Astrocyte of the cerebellum (primary cell): ENCODE measurements at regions not wholly inside any gene's neighbourhood (a gene's known extent, or its start where the extent isn't known, plus 50 kb on each side); places are given as distances from the start of the nearest gene placed in this dataset.

Source experiments
- DNase-seq: peaks from one replicate; pipeline ENCODE4 v3.0.0-alpha.2; 2011; ENCODE audit warnings: low read depth
- H3K4me3 ChIP-seq: 2 replicates; pipeline ENCODE4 v1.5.1; 2011; ENCODE audit warnings: mild to moderate bottlenecking, low read depth, low read length, moderate library complexity
- in situ Hi-C: cut with HindIII; loops from 2 replicates; pipeline ENCODE4 v1.10.0; 2017; ENCODE audit warnings: low sequenced_read_pairs
- TF ChIP-seq, protein P1 (sequence below): IDR thresholded peaks from 2 replicates; pipeline ENCODE4 v1.5.1; 2012; ENCODE audit warnings: low read length, low read depth, moderate library complexity, mild to moderate bottlenecking; ENCODE audit errors: missing control alignments

DNA sequence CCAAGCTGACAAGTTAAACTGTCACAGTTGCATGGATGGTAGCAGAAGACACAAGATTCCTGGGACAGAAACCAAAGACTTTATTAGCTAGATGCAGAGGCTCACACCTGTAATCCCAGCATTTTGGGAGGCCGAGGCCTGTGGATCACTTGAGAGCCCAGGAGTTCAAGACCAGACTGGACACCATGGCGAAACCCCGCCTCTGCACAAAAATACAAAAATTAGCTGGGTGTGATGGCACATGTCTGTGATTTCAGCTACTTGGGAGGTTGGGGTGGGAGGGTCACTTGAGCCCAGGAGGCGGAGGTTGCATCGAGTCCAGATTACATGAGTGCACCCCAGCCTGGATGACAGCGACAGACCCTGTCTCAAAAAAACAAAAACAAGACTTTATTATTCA is 346.6 kb downstream of the IRS2 start:
- in situ Hi-C loops: no loop called here
- TF ChIP-seq, protein P1, sequence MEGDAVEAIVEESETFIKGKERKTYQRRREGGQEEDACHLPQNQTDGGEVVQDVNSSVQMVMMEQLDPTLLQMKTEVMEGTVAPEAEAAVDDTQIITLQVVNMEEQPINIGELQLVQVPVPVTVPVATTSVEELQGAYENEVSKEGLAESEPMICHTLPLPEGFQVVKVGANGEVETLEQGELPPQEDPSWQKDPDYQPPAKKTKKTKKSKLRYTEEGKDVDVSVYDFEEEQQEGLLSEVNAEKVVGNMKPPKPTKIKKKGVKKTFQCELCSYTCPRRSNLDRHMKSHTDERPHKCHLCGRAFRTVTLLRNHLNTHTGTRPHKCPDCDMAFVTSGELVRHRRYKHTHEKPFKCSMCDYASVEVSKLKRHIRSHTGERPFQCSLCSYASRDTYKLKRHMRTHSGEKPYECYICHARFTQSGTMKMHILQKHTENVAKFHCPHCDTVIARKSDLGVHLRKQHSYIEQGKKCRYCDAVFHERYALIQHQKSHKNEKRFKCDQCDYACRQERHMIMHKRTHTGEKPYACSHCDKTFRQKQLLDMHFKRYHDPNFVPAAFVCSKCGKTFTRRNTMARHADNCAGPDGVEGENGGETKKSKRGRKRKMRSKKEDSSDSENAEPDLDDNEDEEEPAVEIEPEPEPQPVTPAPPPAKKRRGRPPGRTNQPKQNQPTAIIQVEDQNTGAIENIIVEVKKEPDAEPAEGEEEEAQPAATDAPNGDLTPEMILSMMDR: no peak

DNA sequence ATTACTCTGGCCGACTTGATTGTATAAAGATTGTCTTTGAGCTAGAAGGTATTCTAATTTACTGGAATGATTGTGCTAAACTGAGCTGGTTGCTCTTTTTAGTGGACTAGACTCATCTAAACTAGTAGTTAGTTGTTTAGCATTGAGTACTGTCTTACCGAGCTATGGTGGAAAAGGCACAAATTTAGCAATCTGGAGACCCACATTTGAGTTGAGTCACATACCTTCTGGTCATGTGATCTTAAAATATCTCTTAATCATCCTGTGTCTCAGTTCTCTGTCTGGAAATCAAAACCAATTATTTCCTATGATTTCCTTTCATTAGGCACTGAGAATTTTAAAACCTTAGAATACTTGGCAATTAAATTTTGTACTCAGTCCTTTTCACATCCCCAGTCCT is 349.5 kb downstream of the IRS2 start:
- no peak overlapping the region for H3K4me3 ChIP-seq
- TF ChIP-seq, protein P1: no peak
- in situ Hi-C loops: no loop called here
- no peak for DNase-seq

More for the DNA sequence above, 346.6 kb downstream of the IRS2 start:
- no peak overlapping the region for H3K4me3 ChIP-seq
- DNase-seq: no peak

DNA sequence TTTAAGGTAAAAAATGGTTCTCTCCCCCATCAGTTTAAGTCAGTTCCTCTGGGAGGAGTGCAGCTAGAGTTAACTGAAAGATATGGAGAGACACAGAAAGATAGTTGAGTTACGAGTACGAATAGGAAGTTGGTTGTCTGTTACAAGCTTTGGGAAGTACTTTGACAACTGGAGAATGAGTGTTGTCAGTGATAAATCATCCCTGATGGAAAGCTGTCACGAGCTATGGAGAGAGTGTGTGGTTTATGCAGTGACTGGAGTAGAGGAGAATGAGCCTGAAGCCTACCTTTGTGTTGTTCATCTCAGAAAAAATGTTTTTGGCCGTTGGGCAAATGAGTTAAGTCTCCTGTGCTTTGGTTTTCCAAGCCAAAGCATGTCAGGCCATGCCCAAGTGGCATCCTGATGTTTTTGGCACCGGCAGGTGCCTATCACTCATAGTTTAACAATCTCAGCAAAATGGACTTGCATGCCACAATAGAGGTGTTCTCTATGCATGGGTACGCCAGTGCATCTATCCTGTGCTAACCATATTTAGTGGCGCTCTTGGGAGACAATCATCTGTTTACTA is 350.2 kb downstream of the IRS2 start:
- DNase-seq: no peak
- TF ChIP-seq, protein P1: no peak
- in situ Hi-C loops: no loop called here
- no peak overlapping the region for H3K4me3 ChIP-seq

DNA sequence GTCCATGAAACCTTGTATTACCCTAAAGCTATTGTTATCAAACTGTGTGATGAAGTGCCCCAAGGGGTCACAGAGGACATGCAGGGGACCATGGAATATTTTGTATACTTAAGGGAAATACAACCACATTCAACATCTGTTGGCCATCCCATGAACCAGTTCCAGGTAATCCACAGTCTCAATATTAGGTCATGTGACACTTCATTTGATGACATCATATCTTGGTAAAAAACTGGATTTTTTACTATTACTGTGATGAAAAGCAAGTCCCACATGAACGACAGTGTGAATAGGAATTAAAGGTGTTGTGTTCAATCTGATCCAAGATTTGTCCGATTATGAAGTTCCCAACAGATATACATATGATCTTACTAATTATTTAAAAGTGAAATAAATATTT is 355.2 kb downstream of the IRS2 start:
- DNase-seq: no peak
- TF ChIP-seq, protein P1: no peak
- in situ Hi-C loops: no loop called here
- H3K4me3 ChIP-seq: no peak overlapping the region

DNA sequence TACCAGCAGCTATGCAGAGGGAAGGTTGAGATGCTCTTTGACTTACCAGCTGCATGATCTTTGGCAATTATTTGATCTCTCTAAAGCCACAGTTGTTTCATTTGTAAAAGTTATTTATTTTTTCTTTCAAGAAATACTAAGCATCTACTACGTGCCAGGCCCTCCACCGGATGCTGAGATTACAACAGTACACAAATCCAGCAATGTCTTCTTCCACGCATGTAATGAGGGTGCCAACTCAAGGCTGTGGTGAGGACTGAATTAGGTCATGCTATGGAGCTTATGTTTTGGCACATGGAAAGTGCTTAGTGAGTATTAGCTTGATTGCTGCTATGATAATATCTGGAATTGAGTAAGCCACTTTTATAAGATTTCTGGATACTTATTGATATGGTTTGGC is 358.2 kb downstream of the IRS2 start:
- DNase-seq: no peak
- TF ChIP-seq, protein P1: no peak
- no peak overlapping the region for H3K4me3 ChIP-seq
- in situ Hi-C loops: loop anchor here (5.0 kb wide), 1 partner anchor 44 kb away; no protein-coding TSS in a partner anchor

DNA sequence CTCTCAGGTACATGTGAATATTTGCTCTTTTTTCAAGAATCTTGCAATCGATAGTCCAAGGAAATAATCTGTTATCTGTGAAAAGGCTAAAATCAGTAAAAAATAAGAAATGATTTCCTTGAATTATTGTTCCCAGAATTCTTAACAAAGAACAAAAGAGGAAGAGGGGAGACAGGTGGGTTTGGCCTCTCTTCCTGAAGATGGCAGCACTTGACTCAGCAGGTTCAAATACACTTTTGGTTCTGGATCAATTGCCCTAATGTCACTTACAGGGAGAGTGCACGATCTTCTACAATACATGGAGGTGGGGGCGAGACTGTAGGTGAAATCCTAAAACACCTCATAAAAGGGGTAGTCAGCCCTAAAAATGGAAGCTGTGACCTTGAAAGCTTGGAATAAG is 358.7 kb downstream of the IRS2 start:
- in situ Hi-C loops: loop anchor here (5.0 kb wide), 1 partner anchor 45 kb away; no protein-coding TSS in a partner anchor
- TF ChIP-seq, protein P1: no peak
- no peak for DNase-seq
- H3K4me3 ChIP-seq: no peak overlapping the region
